GM18508 (cell line): ENCODE measurements at regions not wholly inside any gene's neighbourhood (a gene's known extent, or its start where the extent isn't known, plus 50 kb on each side); places are given as distances from the start of the nearest gene placed in this dataset.

Experiments
- ATAC-seq: cut with Tn5 transposase; IDR thresholded peaks from one replicate; pipeline ENCODE4 v1.9.1; 2021; ENCODE audit warnings: moderate number of reproducible peaks; ENCODE audit not compliant: insufficient read depth, unreplicated experiment

DNA sequence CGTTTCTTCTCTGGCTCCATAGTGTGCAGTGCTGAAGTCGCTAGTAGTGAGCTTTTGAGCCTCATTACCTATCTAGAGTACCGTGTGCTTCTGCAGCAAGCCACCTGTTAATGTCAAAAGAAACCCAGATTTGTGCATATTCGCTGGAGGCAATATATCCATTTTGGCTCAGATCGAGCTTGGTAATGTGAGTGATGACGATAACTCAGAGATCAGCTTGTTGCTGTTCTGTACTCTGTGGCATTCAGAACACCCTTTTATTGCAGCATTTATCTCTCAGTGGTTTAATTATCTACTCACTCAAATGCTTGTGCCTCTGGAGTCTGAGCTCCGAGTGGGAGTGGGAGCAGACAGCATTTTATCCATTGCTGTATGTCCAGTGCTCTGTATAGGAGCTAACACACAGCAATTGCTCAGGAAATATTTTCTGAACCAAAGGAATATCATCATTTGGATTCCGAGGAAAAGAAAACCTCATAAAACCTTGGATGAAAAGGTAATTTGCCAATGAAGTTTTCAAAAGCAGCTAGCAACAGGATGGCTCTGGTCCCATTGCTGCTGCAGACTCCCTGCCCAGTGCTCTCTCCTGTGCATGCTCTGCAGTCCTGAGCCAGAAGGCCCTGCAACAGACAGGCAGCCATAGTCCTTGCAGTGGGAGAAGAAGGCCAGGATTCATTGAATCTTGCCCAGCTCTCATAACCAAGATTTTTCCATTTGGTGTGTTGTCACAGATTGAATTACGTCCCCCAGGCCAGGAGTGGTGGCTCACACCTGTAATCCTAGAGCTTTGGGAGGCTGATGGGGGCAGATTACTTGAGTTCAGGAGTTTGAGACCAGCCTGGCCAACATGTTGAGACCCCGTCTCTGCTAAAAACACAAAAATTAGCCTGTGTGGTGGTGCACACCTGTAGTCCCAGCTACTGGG lies 183.8 kb downstream of the MYCN start:
- no peak for ATAC-seq

DNA sequence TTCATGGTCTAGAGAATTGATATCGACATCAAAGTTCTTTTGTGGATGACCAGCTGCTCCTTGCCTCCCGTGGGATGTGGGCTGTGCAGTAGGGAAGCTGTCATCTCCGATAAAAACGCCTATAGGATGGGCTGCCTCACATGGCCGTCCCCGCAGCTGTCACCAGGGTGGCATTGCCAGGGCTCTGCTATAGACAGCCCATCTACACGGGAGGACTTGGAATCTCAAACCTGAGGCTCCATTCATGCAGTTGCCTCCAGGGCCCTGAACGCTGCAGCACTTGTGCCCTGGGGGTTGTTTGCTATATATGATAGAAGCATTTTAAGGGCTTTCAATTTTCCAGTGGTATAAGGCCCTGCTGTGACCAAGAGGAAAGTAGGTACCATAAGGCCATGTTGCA lies 183.1 kb downstream of the MYCN start:
- no peak for ATAC-seq

DNA sequence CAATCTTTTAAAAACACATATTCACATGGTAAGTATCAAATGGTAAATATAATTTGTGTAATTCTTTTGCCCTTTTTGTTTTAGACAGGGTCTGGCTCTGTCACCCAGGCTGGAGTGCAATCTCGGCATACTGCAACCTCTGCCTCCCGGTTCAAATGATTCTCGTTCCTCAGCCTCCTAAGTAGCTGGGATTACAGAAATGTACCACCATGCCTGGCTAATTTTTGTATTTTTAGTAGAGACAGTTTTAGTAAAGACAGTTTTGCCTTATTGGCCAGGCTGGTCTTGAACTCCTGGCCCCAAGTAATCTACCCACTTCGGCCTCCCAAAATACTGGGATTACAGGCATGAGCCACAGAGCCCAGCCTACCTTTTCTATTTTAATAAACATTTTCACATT lies 182.2 kb downstream of the MYCN start:
- ATAC-seq, result no peak

DNA sequence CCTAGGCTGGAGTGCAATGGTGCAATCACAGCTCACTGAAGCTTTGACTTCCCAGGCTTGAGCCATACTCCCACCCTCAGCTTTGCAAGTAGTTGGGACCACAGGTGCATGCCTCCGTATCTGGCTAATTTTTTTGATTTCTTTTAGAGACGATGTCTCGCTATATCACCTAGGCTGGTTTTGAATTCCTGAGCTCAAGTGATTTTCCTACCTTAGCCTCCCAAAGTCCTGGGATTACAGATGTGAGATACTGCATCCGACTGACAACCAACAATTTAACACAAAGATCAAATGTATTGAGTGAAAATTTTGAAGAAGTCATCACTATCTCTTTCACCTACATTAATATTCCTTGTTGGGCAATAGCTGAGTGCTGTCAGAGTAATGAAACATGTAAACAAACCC lies 181.6 kb downstream of the MYCN start:
- ATAC-seq, result no peak

DNA sequence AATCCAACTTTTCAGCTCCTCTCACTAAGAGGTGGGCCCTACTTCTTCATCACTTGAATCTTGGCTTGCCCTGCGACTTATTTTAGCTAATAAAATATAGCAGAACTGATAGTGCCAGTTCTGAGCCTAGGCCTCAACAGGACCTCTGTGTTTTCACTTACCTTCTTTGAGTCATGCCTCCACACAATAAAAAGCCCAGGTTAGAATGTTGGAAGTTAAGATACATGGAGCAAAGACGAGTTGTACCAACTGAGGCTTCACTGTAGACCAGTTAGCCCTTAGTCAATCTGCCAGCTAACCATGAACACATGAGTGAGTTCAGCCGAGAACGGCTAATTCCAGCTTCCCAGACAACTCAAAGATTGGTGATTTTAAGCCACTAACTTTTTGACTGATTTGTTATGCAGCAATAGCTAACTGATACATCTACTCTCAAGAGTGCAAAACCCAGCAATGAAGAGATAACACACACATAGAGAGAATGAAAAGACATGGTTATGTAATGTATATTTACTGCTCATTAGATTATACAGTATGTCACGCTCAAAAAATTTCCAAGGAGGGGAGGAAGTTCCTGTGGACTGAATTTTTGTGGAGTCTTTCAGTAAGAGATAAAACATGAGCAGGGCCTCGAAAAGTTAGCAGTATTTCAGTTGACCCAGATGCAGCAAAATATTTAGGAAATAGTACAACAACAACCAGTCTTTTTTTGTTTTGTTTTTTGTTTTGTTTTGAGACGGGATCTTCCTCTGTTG lies 181.1 kb downstream of the MYCN start:
- no peak for ATAC-seq

DNA sequence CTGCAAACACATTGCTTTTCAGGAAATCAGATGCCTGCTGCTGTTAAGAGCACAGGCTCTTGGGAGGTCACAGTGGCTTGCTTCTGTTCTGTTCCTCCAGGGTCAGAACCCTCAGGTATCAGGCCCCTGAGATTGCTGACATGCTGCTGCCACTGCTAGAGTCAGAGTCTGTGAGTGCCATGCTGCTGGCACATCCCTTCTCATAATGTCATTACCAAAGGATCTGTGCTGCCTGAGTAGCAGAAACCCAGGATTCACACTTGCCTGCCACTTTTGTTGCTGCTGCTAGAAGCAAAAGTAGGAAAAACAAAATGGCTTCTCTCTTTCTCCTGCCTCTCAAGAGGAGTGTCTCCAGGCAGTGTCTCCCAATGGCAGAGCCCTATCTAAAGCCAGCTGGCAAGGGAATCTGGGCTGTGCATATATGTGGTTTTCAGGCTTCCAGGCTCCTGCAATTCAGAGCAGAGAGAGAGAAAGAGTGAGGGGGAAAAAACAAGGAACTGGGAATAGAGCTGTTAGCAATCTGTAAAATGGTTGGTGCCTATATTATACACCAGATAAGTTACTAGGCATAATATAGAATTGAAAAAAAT lies 180.3 kb downstream of the MYCN start:
- no peak for ATAC-seq

DNA sequence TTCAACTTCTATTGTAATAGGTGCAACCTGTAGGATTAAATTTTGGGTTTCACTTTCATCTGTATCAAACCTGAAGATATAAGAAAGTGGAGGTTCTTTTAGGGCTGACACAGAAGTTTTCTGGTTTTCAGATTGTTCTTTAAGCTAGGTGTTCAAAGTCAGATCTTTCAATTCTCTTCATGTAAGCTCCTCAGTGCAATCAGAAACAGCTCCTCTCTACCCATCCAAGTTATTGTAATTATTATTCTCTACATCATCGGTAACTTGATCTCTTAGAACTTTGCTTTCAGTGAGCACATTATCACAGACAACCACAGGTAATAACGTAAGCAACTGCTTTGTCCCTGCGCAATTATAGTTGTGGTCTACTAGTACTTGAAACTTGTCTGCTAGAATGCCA lies 179.4 kb downstream of the MYCN start:
- ATAC-seq, result no peak

DNA sequence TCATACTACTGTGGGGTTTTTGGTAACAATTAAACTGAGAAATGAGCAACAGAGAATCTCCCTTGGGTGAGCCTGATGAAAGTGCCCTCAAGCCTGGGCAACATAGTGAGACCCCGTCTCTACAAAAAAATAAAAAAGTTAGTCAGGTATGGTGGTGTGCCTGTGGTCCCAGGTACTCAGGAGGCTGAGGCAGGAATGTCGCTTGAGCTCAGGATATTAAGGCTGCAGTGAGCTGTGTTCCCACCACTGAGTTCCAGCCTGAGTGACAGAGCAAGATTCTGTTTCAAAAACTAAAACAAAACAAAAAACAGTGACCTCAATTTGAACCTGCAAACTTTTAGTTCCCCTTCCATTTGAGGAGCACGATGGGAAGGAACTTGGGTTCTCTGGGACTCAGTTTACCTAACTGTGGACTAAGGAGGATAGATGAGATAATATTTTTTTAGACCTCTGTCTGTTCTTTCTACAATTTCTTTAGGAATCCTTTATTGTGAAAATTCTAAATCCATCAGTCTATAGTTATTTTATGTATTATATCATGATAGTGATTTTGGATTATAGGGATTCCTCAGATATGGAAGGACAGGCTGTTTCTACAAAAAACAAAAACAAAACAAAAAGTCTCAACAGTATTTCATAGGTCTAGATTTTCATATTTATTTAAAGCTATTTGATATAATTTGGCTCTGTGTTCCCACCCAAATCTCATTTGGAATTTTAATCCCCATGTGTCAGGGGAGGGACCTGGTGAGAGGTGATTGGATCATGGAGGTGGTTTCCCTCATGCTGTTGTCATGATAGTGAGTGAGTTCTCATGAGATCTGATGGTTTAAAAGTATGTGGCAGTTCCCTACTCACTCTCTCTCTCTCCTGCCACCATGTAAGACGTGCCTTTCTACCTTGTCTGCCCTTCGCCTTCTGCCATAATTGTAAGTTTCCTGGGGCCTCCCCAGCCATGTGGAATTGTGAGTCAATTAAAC lies 178.6 kb downstream of the MYCN start:
- no peak for ATAC-seq

DNA sequence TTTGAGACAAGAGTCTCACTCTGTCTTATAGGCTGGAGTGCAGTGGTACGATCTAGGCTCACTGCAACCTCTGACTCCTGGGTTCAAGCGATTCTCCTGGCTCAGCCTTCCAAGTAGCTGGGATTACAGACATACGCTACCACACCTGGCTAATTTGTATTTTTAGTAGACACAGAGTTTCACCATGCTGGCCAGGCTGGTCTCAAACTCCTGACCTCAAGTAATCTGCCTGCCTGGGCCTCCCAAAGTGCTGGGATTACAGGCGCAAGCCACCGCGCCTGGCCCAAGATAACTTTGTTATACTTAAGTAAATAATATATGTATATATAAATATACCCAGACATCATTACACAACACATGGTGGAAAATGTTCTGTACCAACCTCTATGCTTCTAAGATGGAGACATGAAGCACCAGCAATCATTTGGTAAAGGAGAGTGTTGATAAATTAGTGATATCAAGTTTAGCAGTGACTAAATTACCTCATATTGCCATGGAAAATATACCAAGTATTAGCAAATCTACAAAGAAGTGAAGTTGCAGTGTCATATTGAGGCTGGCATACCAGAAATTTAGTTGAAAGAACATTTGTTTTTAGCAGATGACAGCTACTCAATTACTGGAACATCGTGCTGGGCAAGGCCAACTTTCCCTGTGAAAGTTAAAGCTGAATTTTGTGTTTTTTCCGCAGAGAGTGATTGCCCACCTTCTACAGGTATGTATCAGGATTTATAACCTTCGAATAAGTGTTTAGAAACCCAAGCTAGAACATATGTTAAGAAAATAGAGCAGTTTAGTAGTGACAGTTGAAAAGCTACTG lies 177.7 kb downstream of the MYCN start:
- no peak for ATAC-seq

DNA sequence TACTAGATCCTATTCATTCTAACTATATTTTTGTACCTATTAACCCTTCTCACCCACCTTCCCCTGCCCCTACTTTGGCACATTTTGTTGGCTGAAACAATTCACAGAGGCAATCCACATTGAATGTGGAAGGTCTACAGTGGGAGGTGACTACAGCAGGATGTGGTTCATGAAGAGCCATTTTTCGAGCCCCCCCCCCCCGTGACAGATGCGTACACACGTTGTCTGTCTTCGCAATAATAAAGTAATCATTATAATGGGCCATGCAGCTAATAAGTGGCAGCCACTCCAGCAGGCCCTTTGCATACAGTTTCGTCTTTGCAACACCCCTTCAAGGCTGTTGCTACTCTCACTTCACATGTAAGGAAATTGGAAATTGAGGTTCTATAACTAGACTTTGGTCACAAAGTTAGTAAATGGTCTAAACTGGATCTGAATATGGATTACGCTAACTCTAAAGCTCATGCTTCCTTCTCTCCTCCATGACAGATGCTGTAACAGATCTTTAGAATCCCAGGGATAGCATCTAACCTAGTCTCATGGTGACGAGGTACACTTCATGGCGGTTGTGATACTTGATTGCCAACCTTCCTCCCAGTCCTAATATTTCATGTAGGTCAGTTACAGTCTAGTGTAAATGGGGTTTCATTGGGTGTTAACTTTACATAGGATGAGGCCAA lies 176.8 kb downstream of the MYCN start:
- no peak for ATAC-seq

DNA sequence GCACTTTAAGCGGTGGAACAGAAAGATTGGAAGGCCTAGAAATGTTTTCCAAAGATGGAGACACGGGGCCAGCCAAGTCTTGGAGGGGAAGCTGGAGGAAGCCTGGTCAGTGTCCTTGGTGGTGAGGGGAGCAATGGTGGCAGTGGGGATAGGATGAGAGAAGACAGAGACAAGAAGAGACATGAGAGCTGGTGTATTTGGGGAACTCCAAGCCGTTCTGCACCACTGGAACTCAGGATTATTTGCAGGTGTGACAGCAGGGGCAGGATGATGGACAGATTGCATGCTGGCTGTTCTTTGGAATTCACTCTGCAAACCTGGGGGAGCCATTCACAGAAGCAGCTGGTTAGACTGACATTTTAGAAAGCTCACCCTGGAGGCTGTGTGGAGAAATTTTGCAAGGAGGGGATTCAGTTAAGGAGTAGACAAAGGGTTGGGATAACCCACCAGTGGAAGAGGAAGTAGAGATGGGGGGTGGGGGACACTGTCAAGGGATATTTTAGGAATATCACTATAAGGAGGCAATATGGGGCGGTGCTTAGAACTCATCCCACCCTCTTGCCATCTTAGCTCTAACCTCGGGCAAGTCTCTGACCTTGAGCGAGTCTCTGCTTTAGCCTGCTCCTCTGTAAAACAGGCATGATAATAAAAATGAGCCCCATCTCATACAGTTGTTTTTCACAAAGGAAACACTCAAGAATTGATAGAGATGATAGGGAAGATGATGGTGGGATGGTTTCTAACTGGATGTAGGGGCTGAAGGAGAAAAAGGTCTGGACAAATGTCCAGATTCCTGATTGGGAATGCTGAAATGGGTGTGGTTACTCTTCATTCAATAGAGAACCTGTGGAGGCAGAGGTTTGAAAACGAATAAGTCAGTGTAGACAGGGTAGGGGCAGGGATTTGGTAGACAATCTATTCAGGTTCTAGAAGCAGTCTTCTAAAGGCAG lies 175.8 kb downstream of the MYCN start:
- no peak for ATAC-seq

DNA sequence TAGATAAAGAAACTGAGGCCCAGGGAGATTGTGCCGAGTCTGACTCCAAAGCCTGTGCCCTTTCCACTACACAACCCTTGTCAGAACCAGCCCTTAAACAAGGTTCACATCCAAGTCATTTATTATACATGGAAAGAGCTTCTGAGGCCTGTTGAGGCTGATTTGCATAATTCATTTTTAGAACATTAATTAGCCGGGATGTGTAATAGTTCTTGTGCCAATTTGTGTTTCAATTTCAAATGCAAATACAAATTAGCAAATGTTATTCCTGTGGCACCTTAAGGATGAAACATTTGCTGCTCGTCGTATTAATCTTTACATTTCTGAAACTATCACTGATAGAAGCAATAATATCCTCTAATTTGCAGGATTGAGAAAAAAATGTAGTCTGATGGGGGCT lies 174.9 kb downstream of the MYCN start:
- no peak for ATAC-seq

DNA sequence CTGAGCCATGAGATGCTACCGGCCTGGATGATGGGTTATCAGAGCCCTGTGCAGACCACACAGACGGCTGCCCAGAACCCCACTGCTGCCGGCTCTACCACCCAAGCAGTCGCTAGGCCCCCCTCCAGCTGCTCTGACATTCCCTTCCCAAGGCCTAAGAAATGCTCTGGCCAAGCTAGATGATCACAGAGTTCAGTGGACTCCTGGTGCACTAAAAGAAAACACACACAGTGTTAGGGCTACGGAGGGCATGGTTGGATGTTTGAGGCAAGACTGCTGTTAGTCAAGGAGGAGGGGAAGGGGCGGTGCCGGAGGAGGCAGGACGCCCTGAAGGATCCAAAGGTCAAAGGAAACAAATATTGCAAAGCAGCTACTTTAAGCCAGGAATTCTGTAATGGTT lies 174.5 kb downstream of the MYCN start:
- no peak for ATAC-seq

DNA sequence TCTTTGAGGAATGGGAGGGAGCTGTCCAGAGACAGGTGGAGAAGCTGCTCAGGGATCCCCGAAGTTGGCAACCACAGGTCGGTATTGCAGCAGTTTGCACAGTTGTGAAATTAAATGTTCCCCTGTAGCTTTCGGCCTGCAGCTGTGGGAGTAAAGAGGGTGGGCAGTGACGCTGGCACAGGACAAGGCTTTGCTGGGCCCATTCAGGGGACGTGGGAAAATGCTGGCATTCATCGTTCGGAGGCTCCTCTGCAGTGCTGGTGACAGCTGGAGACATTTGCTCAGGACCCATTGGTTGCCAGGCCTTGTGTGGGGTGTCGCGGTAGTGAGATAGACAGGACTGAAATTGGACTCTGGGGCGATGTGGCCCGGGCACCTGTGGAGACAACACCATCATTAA lies 173.7 kb downstream of the MYCN start:
- no peak for ATAC-seq

DNA sequence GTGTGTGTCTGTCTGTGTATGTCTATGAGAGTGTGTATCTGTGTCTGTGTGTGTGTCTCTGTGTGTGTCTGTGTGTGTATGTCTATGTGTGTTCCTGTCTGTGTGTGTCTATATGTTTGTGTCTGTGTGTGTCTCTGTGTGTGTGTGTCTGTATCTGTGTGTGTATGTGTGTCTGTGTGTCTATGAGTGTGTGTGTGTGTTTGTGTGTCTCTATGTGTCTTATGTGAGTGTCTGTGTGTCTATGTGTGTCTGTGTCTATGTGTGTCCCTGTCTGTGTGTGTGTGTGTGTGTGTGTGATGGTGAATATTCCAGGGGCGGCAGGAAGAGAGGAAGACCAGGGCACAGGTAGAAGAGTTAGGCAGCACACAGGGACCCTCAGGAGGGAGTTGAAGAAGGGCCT lies 173.2 kb downstream of the MYCN start:
- ATAC-seq, result no peak

DNA sequence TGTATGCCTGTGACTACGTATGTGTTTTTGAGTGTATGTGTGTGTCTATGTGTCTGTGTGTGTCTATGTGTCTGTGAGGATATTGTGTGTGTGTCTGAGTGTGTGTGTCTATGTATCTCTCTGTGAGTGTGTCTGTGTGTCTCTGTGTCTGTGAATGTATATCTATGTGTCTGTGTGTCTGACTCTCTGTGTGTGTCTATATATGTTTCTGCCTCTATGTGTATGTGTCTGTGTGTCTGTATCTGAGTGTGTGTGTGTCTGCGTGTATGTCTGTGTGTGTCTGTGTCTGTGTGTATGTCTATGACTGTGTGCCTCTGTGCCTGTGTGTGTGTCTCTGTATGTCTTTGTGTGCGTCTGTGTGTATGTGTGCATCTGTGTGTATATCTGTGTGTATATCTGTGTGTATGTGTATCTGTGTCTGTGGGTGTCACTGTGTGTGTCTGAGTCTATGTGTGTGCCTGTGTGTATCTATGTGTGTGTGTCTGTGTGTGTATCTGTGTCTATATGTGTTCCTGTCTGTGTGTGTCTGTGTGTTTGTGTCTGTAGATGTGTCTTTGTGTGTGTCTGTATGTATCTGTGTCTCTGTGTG lies 172.7 kb downstream of the MYCN start:
- no peak for ATAC-seq

DNA sequence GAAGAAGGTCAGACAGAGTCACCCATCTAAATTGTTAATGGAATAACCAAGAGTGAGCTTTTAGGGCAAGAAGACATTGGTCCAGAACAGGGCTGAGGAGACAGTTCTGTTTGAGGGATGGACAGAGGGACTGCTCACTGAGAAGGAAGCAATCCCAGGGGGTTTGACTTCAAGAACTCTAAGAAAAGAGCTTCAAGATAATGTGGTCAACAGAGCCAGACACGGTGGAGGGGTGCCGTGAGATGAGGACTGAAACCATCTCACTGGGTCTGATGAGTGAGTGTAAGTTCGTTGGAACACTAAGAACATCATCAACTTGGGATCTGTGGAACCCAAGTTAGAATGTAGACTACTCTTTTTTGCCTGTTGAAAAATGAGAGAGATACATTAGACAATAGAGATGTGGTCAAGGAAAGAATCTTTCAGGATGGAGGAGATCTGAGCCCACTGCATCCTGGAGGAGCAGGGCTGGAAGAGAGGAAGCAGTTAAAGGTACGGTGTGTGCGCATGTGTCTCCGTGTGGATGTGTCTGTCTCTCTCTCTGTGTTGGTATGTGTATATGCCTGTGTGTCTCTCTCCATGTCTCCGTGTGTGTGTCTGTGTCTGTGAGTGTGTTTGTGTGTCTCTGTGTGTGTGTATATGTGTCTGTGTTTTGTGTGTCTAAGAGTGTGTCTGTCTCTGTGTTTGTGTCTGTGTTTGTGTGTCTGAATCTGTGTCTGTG lies 172.1 kb downstream of the MYCN start:
- ATAC-seq, result no peak
